HL-60 (cell line): ENCODE measurements at regions not wholly inside any gene's neighbourhood (a gene's known extent, or its start where the extent isn't known, plus 50 kb on each side); places are given as distances from the start of the nearest gene placed in this dataset.

Source experiments
- DNase-seq, 2 experiments: peaks; one replicate each; pipeline ENCODE4 v3.0.0-alpha.2; 2010 to 2020; ENCODE audit warnings: low read depth in 1 of 2, low spot score in 1 of 2
- H3K27ac ChIP-seq: fragments of 250-450 bp; sonication (Bioruptor Pico); replicated peaks from 2 replicates; pipeline ENCODE4 v1.5.1; 2020; ENCODE audit warnings: mild to moderate bottlenecking, moderate library complexity
- H3K27me3 ChIP-seq: fragments of 250-450 bp; sonication (Bioruptor Pico); 2 replicates; pipeline ENCODE4 v1.5.1; 2021; ENCODE audit warnings: mild to moderate bottlenecking, moderate library complexity; ENCODE audit not compliant: insufficient read depth, poor library complexity, severe bottlenecking
- H3K4me3 ChIP-seq: replicated peaks from 2 replicates; pipeline ENCODE4 v1.5.1; 2011; ENCODE audit warnings: mild to moderate bottlenecking, control low read depth, low read length; ENCODE audit not compliant: insufficient read depth
- CTCF ChIP-seq: IDR thresholded peaks from one replicate; pipeline ENCODE4 v1.5.1; 2011; ENCODE audit warnings: low read length, control low read depth, inconsistent platforms; ENCODE audit not compliant: insufficient read depth
- GABPA ChIP-seq: IDR thresholded peaks from 2 replicates; pipeline ENCODE4 v1.6.1; 2012; ENCODE audit warnings: low read depth
- POLR2AphosphoS5 ChIP-seq: IDR thresholded peaks from 2 replicates; pipeline ENCODE4 v1.6.1; 2012; ENCODE audit warnings: low read depth
- REST ChIP-seq: IDR thresholded peaks from 2 replicates; pipeline ENCODE4 v1.6.1; 2012; ENCODE audit warnings: low read depth; ENCODE audit not compliant: insufficient replicate concordance
- SPI1 ChIP-seq: IDR thresholded peaks from 2 replicates; pipeline ENCODE4 v1.6.1; 2012; ENCODE audit warnings: low read depth, mild to moderate bottlenecking, borderline replicate concordance

- no peaks in the 10 kb centered on the region for H3K27me3 ChIP-seq
- TF ChIP-seq SPI1 (no peak), CTCF (no peak), REST (no peak), GABPA (no peak), POLR2AphosphoS5 (no peak)
- H3K27ac ChIP-seq: no peak overlapping the region
- H3K4me3 ChIP-seq: no peak overlapping the region
- no peak for DNase-seq
Measured at GRCh38 chr1:238648296-238648695, 738.1 kb upstream of the CHRM3 start.

- TF ChIP-seq POLR2AphosphoS5 (no peak), REST (no peak), SPI1 (no peak), GABPA (no peak), CTCF (no peak)
Measured at GRCh38 chr1:238647877-238648276, 738.5 kb upstream of the CHRM3 start.

GRCh38 chr1:238642231-238642630, 744.1 kb upstream of the CHRM3 start:
- no peaks in the 10 kb centered on the region for H3K27me3 ChIP-seq
- no peak for DNase-seq
- no peak overlapping the region for H3K27ac ChIP-seq
- TF ChIP-seq REST (no peak), CTCF (no peak), SPI1 (no peak), GABPA (no peak), POLR2AphosphoS5 (no peak)
- H3K4me3 ChIP-seq: no peak overlapping the region

More at GRCh38 chr1:238647877-238648276, 738.5 kb upstream of the CHRM3 start:
- Histone ChIP-seq H3K27me3 (no peaks in the 10 kb centered on the region), H3K4me3 (no peak overlapping the region), H3K27ac (no peak overlapping the region)
- no peak for DNase-seq
